Activated CD8-positive, alpha-beta T cell treated with anti-CD3 and anti-CD28 coated beads for 36 hours (primary cell): ENCODE measurements at regions not wholly inside any gene's neighbourhood (a gene's known extent, or its start where the extent isn't known, plus 50 kb on each side); places are given as distances from the start of the nearest gene placed in this dataset.

Experiments used
- ATAC-seq: fragments of 200-7000 bp; cut with Tn5 transposase; one replicate; pipeline ENCODE4 v1.10.0; 2021; ENCODE audit warnings: mild to moderate bottlenecking, moderate library complexity
- CTCF ChIA-PET: fragments of 350-600 bp; sonication (Branson Sonifier 250); formaldehyde crosslinking; loops from one replicate; lab custom pipeline; 2021; ENCODE audit warnings: antibody characterized with exemption; lab: Charles Lee
- POLR2A ChIA-PET: fragments of 350-600 bp; sonication (Branson Sonifier 250); formaldehyde crosslinking; loops from one replicate; lab custom pipeline; 2021; ENCODE audit warnings: antibody characterized with exemption; lab: Charles Lee
- DNase-seq: peaks from one replicate; pipeline ENCODE4 v3.0.0-alpha.2; 2020
- H3K27ac Mint-ChIP-seq: one replicate; pipeline ENCODE4 v1.8.0; 2021; ENCODE audit warnings: mild to moderate bottlenecking, mixed read lengths
- H3K27me3 Mint-ChIP-seq: one replicate; pipeline ENCODE4 v1.8.0; 2021; ENCODE audit warnings: mixed read lengths
- H3K36me3 Mint-ChIP-seq: one replicate; pipeline ENCODE4 v1.8.0; 2021; ENCODE audit warnings: low read depth, mixed read lengths
- H3K4me1 Mint-ChIP-seq: one replicate; pipeline ENCODE4 v1.8.0; 2021; ENCODE audit warnings: low read depth, mixed read lengths
- H3K4me3 Mint-ChIP-seq: one replicate; pipeline ENCODE4 v1.8.0; 2021; ENCODE audit warnings: mild to moderate bottlenecking, moderate library complexity, mixed read lengths
- H3K9me3 Mint-ChIP-seq: one replicate; pipeline ENCODE4 v1.8.0; 2021; ENCODE audit warnings: mixed read lengths
- intact Hi-C: fragments of 100-400 bp; cut with micrococcal nuclease; formaldehyde crosslinking; loops from one replicate; pipeline ENCODE4 v1.10.0; 2022
- TF ChIP-seq, protein P1 (sequence below): fragments of 200-600 bp; IDR thresholded peaks from one replicate; pipeline ENCODE4 v1.8.0; 2022; ENCODE audit warnings: antibody characterized with exemption, mild to moderate bottlenecking

DNA sequence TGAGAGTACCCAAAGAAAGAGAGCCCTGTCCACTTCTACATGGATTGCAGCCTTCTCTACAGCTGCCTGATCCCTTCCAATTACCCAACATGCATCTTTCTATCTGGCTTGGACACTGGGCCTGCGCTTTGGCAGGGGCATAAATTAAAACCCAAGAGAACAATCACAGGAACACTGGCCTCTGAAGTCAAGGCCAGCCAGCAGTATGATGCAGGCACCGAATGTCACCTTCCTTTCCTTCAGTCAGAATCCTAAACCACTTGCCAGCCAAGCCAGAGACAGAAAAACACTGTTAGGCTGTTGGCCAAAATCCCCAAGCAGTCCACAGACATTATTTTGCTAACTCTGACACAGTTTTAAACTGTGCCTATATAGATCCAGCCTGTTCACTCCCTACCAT lies 113.7 kb downstream of the DUSP6 start:
- peaks cover 41% of the 10 kb centered on the region for H3K4me1 Mint-ChIP-seq
- no peak overlapping the region for H3K4me3 Mint-ChIP-seq
- TF ChIP-seq, protein P1, sequence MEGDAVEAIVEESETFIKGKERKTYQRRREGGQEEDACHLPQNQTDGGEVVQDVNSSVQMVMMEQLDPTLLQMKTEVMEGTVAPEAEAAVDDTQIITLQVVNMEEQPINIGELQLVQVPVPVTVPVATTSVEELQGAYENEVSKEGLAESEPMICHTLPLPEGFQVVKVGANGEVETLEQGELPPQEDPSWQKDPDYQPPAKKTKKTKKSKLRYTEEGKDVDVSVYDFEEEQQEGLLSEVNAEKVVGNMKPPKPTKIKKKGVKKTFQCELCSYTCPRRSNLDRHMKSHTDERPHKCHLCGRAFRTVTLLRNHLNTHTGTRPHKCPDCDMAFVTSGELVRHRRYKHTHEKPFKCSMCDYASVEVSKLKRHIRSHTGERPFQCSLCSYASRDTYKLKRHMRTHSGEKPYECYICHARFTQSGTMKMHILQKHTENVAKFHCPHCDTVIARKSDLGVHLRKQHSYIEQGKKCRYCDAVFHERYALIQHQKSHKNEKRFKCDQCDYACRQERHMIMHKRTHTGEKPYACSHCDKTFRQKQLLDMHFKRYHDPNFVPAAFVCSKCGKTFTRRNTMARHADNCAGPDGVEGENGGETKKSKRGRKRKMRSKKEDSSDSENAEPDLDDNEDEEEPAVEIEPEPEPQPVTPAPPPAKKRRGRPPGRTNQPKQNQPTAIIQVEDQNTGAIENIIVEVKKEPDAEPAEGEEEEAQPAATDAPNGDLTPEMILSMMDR, result no peak
- ChIA-PET CTCF (no interaction called here), POLR2A (no interaction called here)
- ATAC-seq (no peak), DNase-seq (no peak)
- H3K27me3 Mint-ChIP-seq, result no peaks in the 10 kb centered on the region
- no peak overlapping the region for H3K27ac Mint-ChIP-seq
- intact Hi-C loops, result no loop called here
- H3K9me3 Mint-ChIP-seq, result peaks cover 11% of the 10 kb centered on the region
- H3K36me3 Mint-ChIP-seq, result peaks cover 7% of the 10 kb centered on the region

DNA sequence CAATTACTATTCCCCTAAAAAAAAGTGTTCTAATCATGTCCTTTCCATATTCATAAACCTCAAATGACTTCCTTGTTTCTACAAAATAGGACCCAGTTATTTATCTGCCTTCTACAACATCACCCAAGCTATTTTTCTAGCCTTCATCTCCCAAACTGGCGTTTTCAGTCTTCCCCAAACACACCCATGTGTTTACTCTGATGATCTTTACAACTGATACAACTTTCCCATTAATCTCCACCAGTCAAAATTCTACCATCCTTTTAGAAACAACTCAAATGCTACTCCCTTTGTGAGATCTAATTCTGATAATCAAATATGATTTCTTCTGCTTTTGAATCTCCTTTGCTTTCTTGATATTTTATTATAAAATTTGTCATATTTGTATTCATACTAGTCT lies 114.5 kb downstream of the DUSP6 start:
- TF ChIP-seq, protein P1, result no peak
- ChIA-PET POLR2A (interaction anchor here (1.4 kb wide), 1 partner anchor 13 kb away, joined by 3 read pairs; no protein-coding TSS in a partner anchor), CTCF (interaction anchor here (1.2 to 1.3 kb wide), 2 partner anchors 75 to 84 kb away, joined by 3 read pairs; no protein-coding TSS in a partner anchor)
- Mint-ChIP-seq H3K4me3 (no peak overlapping the region), H3K36me3 (peaks cover 7% of the 10 kb centered on the region), H3K27ac (no peak overlapping the region), H3K9me3 (peaks cover 9% of the 10 kb centered on the region), H3K4me1 (peaks cover 38% of the 10 kb centered on the region), H3K27me3 (no peaks in the 10 kb centered on the region)
- DNase-seq, result no peak
- intact Hi-C loops, result no loop called here
- ATAC-seq, result no peak

DNA sequence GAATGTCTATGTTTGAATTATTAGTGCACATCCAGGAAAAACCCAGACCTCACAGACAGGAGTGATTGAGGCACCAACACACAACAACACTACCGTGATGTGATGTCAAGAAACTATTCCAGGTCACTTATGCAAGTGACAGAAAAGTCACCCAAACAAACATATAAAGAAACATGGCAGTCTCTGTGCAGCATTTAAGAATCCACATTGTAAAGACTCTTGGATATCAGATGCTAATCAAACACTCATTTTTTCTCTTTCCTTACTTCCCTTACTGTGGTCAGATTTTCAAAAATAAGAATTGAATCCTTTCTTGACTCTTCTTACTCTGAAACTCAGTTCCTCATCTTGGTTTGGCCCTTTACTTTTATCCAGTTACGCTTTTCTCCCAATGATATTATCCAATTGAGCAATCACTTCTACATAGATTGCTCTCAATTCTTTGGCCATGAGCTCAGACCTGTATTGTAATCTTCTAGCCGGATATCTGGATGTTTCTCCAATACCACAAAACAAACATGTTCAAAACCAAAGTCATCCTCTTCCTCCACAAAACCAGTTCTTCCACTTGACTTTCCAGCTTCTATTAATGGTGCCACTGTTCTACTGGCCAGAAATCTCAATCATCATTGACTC lies 115.4 kb downstream of the DUSP6 start:
- Mint-ChIP-seq H3K27me3 (no peaks in the 10 kb centered on the region), H3K36me3 (peaks cover 7% of the 10 kb centered on the region), H3K27ac (no peak overlapping the region), H3K9me3 (peaks cover 9% of the 10 kb centered on the region), H3K4me1 (peaks cover 43% of the 10 kb centered on the region), H3K4me3 (no peak overlapping the region)
- ChIA-PET POLR2A (interaction anchor here (1.4 kb wide), 1 partner anchor 12 kb away, joined by 3 read pairs; no protein-coding TSS in a partner anchor), CTCF (interaction anchor here (1.2 to 1.3 kb wide), 2 partner anchors 74 to 85 kb away, joined by 3 read pairs; no protein-coding TSS in a partner anchor)
- intact Hi-C loops, result no loop called here
- no peak for ATAC-seq
- TF ChIP-seq, protein P1, result no peak
- no peak for DNase-seq

DNA sequence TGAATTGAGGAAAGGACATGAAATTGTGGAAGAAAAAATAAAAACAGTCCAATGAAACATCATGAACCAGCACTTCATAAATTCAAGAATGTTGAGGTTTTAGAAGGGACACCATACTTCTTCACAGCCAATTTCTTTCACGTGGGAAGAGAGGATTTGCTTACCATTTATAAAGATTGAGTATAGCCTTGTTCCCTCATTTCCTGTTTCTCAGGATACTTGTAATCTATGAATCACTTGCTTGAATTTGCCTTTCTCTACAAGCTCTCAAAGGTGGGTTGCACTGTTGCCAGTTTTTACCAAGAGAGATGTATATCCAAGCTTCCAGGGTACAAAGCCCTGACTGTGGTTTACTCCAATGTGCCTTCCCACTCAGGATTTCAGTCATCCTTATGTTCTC lies 116.1 kb downstream of the DUSP6 start:
- DNase-seq (no peak), ATAC-seq (peak; percentile 59)
- ChIA-PET POLR2A (no interaction called here), CTCF (interaction anchor here (1.5 kb wide), 1 partner anchor 8 kb away, joined by 7 read pairs; no protein-coding TSS in a partner anchor)
- peaks cover 9% of the 10 kb centered on the region for H3K9me3 Mint-ChIP-seq
- H3K27ac Mint-ChIP-seq, result no peak overlapping the region
- H3K36me3 Mint-ChIP-seq, result peaks cover 7% of the 10 kb centered on the region
- no peaks in the 10 kb centered on the region for H3K27me3 Mint-ChIP-seq
- TF ChIP-seq, protein P1, result no peak
- peaks cover 45% of the 10 kb centered on the region for H3K4me1 Mint-ChIP-seq
- intact Hi-C loops, result no loop called here
- no peak overlapping the region for H3K4me3 Mint-ChIP-seq
